IPS DF 6.9 (cell line): ENCODE measurements at regions not wholly inside any gene's neighbourhood (a gene's known extent, or its start where the extent isn't known, plus 50 kb on each side); places are given as distances from the start of the nearest gene placed in this dataset.

Experiments used
- DNase-seq: peaks from one replicate; pipeline ENCODE4 v3.0.0-alpha.2; 2013; ENCODE audit warnings: low read depth, low spot score
- H3K27ac ChIP-seq: one replicate; pipeline ENCODE4 v1.5.1; 2013; ENCODE audit warnings: low read length, control low read depth
- H3K27me3 ChIP-seq: 2 replicates; pipeline ENCODE4 v1.6.1; 2013; ENCODE audit warnings: mild to moderate bottlenecking, low read length; ENCODE audit not compliant: control insufficient read depth, insufficient read depth
- H3K36me3 ChIP-seq: 2 replicates; pipeline ENCODE4 v1.6.1; 2013; ENCODE audit warnings: low read length; ENCODE audit not compliant: control insufficient read depth, insufficient read depth
- H3K4me1 ChIP-seq: 2 replicates; pipeline ENCODE4 v1.6.1; 2013; ENCODE audit warnings: low read length; ENCODE audit not compliant: control insufficient read depth, insufficient read depth
- H3K4me3 ChIP-seq: 2 replicates; pipeline ENCODE4 v1.5.1; 2013; ENCODE audit warnings: mild to moderate bottlenecking, low read length
- H3K9me3 ChIP-seq: 2 replicates; pipeline ENCODE4 v1.6.1; 2013; ENCODE audit warnings: low read length, inconsistent platforms; ENCODE audit not compliant: control insufficient read depth, insufficient read depth
- WGBS: extraction: QIAGEN DNeasy Blood & Tissue Kit; methylation state at CpG from one replicate; pipeline ENCODE4 v1.1.7; 2013; ENCODE audit warnings: mixed read lengths, missing lambda C conversion rate; ENCODE audit not compliant: insufficient read length, insufficient coverage; 5-methylcytosine and 5-hydroxymethylcytosine counted together

GRCh38 chr2:189386741-189387140, 54.5 kb upstream of the WDR75 start:
- Histone ChIP-seq H3K9me3 (no peaks in the 10 kb centered on the region), H3K4me1 (no peaks in the 10 kb centered on the region), H3K27ac (no peak overlapping the region), H3K4me3 (no peak overlapping the region), H3K36me3 (no peaks in the 10 kb centered on the region; the same call in 1 of the 2 replicates), H3K27me3 (no peaks in the 10 kb centered on the region)
- no peak for DNase-seq
- no CpG with 5 or more reads among the region's 3 CpGs for WGBS

- no CpG with 5 or more reads among the region's 3 CpGs for WGBS
- H3K27me3 ChIP-seq: no peaks in the 10 kb centered on the region
- H3K36me3 ChIP-seq: no peaks in the 10 kb centered on the region
- H3K27ac ChIP-seq: no peak overlapping the region
- no peak for DNase-seq
- H3K9me3 ChIP-seq: no peaks in the 10 kb centered on the region
- no peak overlapping the region for H3K4me3 ChIP-seq
- no peaks in the 10 kb centered on the region for H3K4me1 ChIP-seq
These were observed 50.1 kb upstream of the WDR75 start for GRCh38 chr2:189391201-189391600.
